ENCODE measurements at regions not wholly inside any gene's neighbourhood (a gene's known extent, or its start where the extent isn't known, plus 50 kb on each side); places are given as distances from the start of the nearest gene placed in this dataset.

- H3K36me3 Mint-ChIP-seq = no peaks in the 10 kb centered on the region
- H3K27me3 Mint-ChIP-seq (ENCODE audit: low read depth in 2 of 2) = no peaks in the 10 kb centered on the region
- Histone ChIP-seq H3K4me1 (ENCODE audit: control insufficient read depth, insufficient read depth, low read length) (no peaks in the 10 kb centered on the region), H3K27me3 (ENCODE audit: control insufficient read depth, insufficient read depth, low read length) (no peaks in the 10 kb centered on the region), H3K36me3 (ENCODE audit: control insufficient read depth, insufficient read depth, low read length) (no peaks in the 10 kb centered on the region), H3K4me3 (ENCODE audit: low read length) (no peak overlapping the region), H3K27ac (ENCODE audit: low read length) (no peak overlapping the region), H3K9me3 (ENCODE audit: control insufficient read depth, insufficient read depth, low read length) (no peaks in the 10 kb centered on the region)
- H3K4me3 Mint-ChIP-seq = no peak overlapping the region
- DNase-seq = no peak
- WGBS (ENCODE audit: insufficient coverage) = 85% methylated on average over 3 of the region's 3 CpGs
- no peak overlapping the region for H3K27ac Mint-ChIP-seq
- intact Hi-C loops (cut with micrococcal nuclease) = no loop called here
- no peaks in the 10 kb centered on the region for H3K4me1 Mint-ChIP-seq
- no peak for TF ChIP-seq CTCF (IDR thresholded peaks at IDR 0.05)
- no peak for ATAC-seq
- H3K9me3 Mint-ChIP-seq = no peaks in the 10 kb centered on the region
These were observed 188.7 kb upstream of the SOX21 start for GRCh38 chr13:94901070-94901469.

GRCh38 chr13:94896719-94897317 is 184.5 kb upstream of the SOX21 start:
- H3K9me3 Mint-ChIP-seq = no peaks in the 10 kb centered on the region
- no peaks in the 10 kb centered on the region for H3K36me3 Mint-ChIP-seq
- H3K4me3 Mint-ChIP-seq = no peak overlapping the region
- no peaks in the 10 kb centered on the region for H3K4me1 Mint-ChIP-seq
- H3K36me3 ChIP-seq (ENCODE audit: control insufficient read depth, insufficient read depth, low read length) = no peaks in the 10 kb centered on the region
- no peak for TF ChIP-seq CTCF (IDR thresholded peaks at IDR 0.05)
- H3K4me3 ChIP-seq (ENCODE audit: low read length) = no peak overlapping the region
- no peaks in the 10 kb centered on the region for H3K27me3 Mint-ChIP-seq (ENCODE audit: low read depth in 2 of 2)
- WGBS (ENCODE audit: insufficient coverage) = no CpG with 5 or more reads among the region's 5 CpGs
- DNase-seq (no peak), ATAC-seq (no peak)
- no peak overlapping the region for H3K27ac ChIP-seq (ENCODE audit: low read length)
- no peaks in the 10 kb centered on the region for H3K4me1 ChIP-seq (ENCODE audit: control insufficient read depth, insufficient read depth, low read length)
- no peaks in the 10 kb centered on the region for H3K9me3 ChIP-seq (ENCODE audit: control insufficient read depth, insufficient read depth, low read length)
- H3K27ac Mint-ChIP-seq = no peak overlapping the region
- intact Hi-C loops (cut with micrococcal nuclease) = no loop called here
- no peaks in the 10 kb centered on the region for H3K27me3 ChIP-seq (ENCODE audit: control insufficient read depth, insufficient read depth, low read length)

DNA sequence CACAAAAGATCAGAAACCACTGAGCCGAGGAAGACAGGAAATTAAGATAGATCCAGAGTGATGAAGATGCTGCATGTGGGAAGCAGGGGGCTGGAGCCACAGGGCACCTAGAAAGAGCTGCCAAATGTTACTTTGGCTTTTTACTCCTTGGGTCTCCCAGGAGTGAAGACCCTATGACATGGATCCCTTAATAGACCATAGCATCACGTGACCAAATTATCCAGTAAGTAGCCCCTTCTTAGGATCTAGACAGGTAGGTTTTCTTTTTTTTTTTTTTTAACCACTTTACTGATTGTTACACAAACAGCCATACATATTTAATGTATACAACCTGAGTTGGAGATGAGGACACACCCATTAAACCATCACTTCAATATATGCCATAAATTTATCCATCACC is 183.9 kb upstream of the SOX21 start:
- Mint-ChIP-seq H3K4me3 (no peak overlapping the region), H3K4me1 (no peaks in the 10 kb centered on the region), H3K27me3 (ENCODE audit: low read depth in 2 of 2) (no peaks in the 10 kb centered on the region), H3K27ac (no peak overlapping the region), H3K36me3 (no peaks in the 10 kb centered on the region), H3K9me3 (no peaks in the 10 kb centered on the region)
- Histone ChIP-seq H3K9me3 (ENCODE audit: control insufficient read depth, insufficient read depth, low read length) (no peaks in the 10 kb centered on the region), H3K27me3 (ENCODE audit: control insufficient read depth, insufficient read depth, low read length) (no peaks in the 10 kb centered on the region), H3K27ac (ENCODE audit: low read length) (no peak overlapping the region), H3K4me3 (ENCODE audit: low read length) (no peak overlapping the region), H3K4me1 (ENCODE audit: control insufficient read depth, insufficient read depth, low read length) (no peaks in the 10 kb centered on the region), H3K36me3 (ENCODE audit: control insufficient read depth, insufficient read depth, low read length) (no peaks in the 10 kb centered on the region)
- WGBS (ENCODE audit: insufficient coverage) = 92% methylated on average over 2 of the region's 2 CpGs
- intact Hi-C loops (cut with micrococcal nuclease) = no loop called here
- TF ChIP-seq CTCF (IDR thresholded peaks at IDR 0.05) = no peak
- no peak for ATAC-seq
- no peak for DNase-seq

GRCh38 chr13:94886191-94886590 is 173.8 kb upstream of the SOX21 start:
- H3K9me3 Mint-ChIP-seq = peaks cover 2 to 4% of the 10 kb centered on the region in 2 donors
- no peak for TF ChIP-seq CTCF (IDR thresholded peaks at IDR 0.05)
- intact Hi-C loops (cut with micrococcal nuclease) = no loop called here
- H3K27ac ChIP-seq (ENCODE audit: low read length) = no peak overlapping the region
- H3K4me1 ChIP-seq (ENCODE audit: control insufficient read depth, insufficient read depth, low read length) = no peaks in the 10 kb centered on the region
- no peak overlapping the region for H3K27ac Mint-ChIP-seq
- H3K27me3 ChIP-seq (ENCODE audit: control insufficient read depth, insufficient read depth, low read length) = no peaks in the 10 kb centered on the region
- no peaks in the 10 kb centered on the region for H3K36me3 ChIP-seq (ENCODE audit: control insufficient read depth, insufficient read depth, low read length)
- no peak overlapping the region for H3K4me3 ChIP-seq (ENCODE audit: low read length)
- ATAC-seq (no peak), DNase-seq (no peak)
- H3K9me3 ChIP-seq (ENCODE audit: control insufficient read depth, insufficient read depth, low read length) = no peaks in the 10 kb centered on the region
- WGBS (ENCODE audit: insufficient coverage) = no CpG with 5 or more reads among the region's 2 CpGs
- H3K27me3 Mint-ChIP-seq (ENCODE audit: low read depth in 2 of 2) = no peaks in the 10 kb centered on the region
- no peaks in the 10 kb centered on the region for H3K36me3 Mint-ChIP-seq
- H3K4me1 Mint-ChIP-seq = no peaks in the 10 kb centered on the region
- no peak overlapping the region for H3K4me3 Mint-ChIP-seq

All from natural killer cell (primary cell).